Ramos (cell line): ENCODE measurements at regions not wholly inside any gene's neighbourhood (a gene's known extent, or its start where the extent isn't known, plus 50 kb on each side); places are given as distances from the start of the nearest gene placed in this dataset.

Experiments
- in situ Hi-C: fragments of 300-500 bp; cut with MboI; formaldehyde crosslinking; loops from one replicate; pipeline ENCODE4 v1.14.3; 2022; ENCODE audit warnings: low sequenced_read_pairs; ENCODE audit not compliant: unreplicated experiment

DNA sequence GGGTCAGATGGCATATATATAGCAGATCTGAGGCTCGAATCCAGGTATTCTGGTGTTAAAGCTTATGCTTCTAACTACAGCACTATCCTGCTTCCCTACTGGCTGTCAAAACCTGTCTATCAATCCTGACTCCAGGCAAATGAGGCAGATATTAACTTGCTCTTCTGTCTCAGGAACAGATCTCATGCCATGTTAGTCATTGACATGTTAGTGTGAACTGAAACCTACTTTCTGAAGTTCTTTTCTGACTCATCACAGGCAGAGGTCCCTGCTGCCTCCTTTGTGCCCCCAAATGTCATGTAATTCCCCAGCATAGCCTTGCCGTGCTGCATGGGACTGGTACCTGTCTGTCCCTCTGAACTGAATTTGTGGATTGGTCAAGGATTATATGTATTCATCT is 125.0 kb upstream of the SMAD3 start:
- in situ Hi-C loops, result loop anchor here (10.0 to 25.0 kb wide), 2 partner anchors 797 to 894 kb away; no protein-coding TSS in a partner anchor

- in situ Hi-C loops, result loop anchor here (10.0 to 25.0 kb wide), 2 partner anchors 796 to 894 kb away; no protein-coding TSS in a partner anchor
Observed at GRCh38 chr15:66941108-66941711, 124.2 kb upstream of the SMAD3 start.

GRCh38 chr15:66941791-66942190 is 123.6 kb upstream of the SMAD3 start:
- in situ Hi-C loops, result loop anchor here (10.0 to 25.0 kb wide), 2 partner anchors 796 to 893 kb away; no protein-coding TSS in a partner anchor

GRCh38 chr15:66942649-66943390 is 122.6 kb upstream of the SMAD3 start:
- in situ Hi-C loops, result loop anchor here (10.0 to 25.0 kb wide), 2 partner anchors 794 to 892 kb away; no protein-coding TSS in a partner anchor

- in situ Hi-C loops, result loop anchor here (10.0 to 25.0 kb wide), 2 partner anchors 794 to 891 kb away; no protein-coding TSS in a partner anchor
Observed at GRCh38 chr15:66943456-66944095, 121.8 kb upstream of the SMAD3 start.

DNA sequence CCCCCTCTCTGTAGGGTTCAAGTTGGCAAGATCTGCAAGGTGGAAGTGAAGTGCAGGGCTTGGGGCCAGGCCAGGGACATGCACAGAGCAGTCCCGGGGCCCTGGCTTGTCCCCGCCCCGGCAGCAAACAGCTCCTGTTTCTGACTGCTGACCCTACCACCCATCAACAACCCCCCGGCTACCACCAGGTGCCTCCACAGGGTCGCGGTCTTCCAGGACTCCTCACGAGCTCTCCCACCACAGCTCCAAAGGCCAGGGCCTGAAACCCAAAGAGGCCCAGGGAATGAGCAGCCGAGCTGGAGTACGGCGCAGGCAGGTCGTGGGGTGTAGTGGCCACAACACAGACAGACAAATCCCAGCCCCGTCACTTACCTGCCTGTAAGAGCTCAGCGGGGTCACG is 121.3 kb upstream of the SMAD3 start:
- in situ Hi-C loops, result loop anchor here (10.0 to 25.0 kb wide), 2 partner anchors 793 to 891 kb away; no protein-coding TSS in a partner anchor

DNA sequence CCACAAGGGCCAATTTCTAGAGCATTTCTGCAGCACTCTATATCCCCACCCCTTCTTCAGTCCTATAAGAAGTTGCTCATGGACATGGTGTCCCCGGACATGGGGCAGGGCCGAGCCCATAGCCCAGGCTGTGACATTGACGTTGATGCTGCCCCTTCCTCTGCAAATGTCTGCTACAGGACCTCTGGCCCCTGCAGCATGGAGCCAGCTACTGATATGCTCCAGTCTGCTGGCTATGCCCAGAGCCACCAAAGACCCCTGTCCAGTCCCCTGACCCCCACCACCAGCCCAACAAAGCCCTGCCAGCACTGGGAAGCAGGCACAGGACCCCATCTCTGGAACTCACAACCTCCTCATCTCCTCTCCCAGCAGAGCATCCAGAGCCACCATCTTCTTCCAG is 120.1 kb upstream of the SMAD3 start:
- in situ Hi-C loops, result loop anchor here (5.0 to 25.0 kb wide), 3 partner anchors 357 to 890 kb away; no protein-coding TSS in a partner anchor

- in situ Hi-C loops, result loop anchor here (5.0 to 25.0 kb wide), 3 partner anchors 356 to 889 kb away; no protein-coding TSS in a partner anchor
Observed at GRCh38 chr15:66945842-66946241, 119.6 kb upstream of the SMAD3 start.

GRCh38 chr15:66946578-66947164 is 118.7 kb upstream of the SMAD3 start:
- in situ Hi-C loops, result loop anchor here (5.0 to 25.0 kb wide), 3 partner anchors 356 to 888 kb away; no protein-coding TSS in a partner anchor

DNA sequence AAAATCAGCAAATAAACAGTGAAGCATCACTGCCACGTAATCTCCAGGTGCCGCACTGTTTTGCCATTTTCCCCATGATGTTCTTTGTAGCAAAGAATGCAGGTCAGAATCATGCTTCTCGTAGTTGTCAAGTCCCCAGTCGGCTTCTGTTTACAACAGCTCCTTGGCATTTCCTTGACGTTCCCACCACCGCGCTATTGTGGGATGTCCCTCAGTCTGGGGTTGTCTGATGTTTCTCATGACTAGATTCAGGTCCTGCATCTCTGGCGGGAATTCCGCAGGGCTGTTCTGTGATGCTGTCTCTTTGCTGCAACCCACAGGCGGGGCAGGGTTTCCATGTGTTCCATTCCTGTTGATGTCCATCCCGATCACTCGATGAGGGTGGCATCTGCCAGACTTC is 117.9 kb upstream of the SMAD3 start:
- in situ Hi-C loops, result loop anchor here (5.0 to 25.0 kb wide), 3 partner anchors 355 to 887 kb away; no protein-coding TSS in a partner anchor

DNA sequence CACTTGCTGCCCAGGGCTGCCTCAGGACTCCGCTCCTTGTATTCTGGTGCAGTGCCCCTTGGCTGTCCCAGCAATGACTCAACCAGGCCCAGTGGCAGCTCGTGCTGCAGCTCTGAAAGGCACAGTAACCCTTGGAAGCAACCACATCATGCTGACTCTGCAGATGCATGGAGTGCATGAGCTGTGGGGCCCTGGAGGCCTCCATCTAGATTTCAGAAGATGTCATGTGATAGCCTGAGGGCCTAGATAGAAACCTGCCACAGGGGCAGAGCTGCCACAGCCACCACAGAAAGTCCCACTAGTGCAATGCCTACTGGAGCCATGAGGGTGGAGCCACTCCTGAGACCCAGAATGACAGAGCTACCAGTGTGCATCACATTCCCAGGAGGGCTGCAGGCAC is 117.1 kb upstream of the SMAD3 start:
- in situ Hi-C loops, result loop anchor here (5.0 to 25.0 kb wide), 3 partner anchors 354 to 887 kb away; no protein-coding TSS in a partner anchor

DNA sequence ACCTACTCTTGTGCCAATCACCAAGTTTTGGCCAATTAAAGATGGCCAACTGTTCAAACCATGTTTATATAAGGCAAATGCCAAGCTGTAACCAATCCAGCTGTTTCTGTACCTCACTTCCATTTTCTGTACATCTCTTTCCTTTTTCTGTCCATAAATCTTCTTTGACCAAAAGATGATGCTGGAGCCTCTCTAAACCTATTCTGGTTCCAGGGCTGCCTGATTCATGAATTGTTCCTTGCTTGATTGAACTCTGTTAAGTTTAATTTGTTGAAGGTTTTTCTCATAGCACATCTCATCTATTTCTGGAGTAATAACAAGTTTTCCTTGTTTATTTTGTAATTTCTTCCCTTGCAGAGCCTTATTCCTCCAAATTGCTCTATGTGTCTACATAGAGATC is 115.3 kb upstream of the SMAD3 start:
- in situ Hi-C loops, result no loop called here

DNA sequence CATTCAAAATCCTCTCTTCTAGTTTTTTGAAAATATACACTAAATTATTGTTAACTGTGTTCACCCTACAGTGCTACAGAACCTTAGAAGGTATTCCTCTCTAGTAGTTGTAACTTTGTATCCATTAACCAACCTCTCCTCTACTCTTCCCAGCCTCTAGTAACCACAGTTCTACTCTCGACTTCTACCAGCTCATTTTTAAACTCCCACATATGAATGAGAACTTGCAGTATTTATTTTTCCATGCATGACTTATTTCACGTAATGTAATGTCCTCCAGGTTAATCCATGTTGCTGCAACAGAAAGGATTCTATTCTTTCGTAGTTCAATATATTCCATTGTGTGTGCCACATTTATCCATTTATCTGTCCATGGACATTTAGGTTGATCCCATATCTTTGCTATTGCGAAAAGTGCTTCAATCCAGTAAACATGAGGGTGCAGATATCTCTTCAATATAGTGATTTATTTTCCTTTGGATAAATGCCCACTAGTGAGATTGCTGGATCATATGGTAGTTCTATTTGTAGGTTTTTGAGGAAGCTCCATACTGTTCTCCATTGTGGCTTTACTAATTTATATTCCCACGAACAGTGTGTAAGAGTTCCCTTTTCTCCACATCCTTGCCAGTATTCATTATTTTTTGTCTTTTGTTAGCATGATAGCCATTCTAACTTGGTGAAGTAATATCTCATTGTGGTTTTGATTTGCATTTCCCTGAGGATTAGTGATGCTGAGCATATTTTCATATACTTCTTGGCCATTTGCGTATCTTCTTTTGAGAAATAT is 113.7 kb upstream of the SMAD3 start:
- in situ Hi-C loops, result no loop called here

GRCh38 chr15:66952756-66953522 is 112.5 kb upstream of the SMAD3 start:
- in situ Hi-C loops, result no loop called here

DNA sequence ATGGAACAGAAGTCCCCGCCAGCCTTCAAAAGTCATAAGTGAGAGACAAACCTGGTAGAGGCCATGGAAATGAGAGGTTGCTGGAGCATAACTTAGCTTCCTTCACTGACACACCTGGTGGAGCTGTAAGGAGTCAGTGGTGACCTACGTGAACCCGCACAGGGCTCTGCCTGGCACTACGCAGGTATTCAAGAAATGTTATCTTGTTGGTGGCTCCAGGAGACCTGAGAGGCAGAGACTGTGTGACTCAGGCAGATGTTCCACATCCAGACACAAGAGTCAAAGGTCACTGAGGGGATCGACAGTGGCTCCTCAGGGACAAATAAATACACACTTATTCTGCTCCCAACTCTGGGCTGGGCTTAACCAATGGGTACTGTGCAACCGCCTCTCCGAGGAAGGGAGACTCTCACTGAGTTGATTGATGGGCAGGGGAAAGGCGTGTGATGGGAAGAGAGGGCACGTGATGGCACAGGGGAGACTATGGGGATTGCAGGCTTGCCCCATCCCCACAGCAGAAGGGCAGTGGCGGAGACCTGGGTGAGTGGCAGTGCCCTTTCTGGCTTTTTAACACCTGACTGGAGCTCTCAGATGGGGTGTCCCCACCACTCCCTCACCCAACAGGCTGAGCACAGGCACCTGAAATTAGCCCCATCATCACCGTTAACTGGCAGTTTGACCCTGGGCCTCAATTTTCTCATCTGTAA is 111.7 kb upstream of the SMAD3 start:
- in situ Hi-C loops, result no loop called here

DNA sequence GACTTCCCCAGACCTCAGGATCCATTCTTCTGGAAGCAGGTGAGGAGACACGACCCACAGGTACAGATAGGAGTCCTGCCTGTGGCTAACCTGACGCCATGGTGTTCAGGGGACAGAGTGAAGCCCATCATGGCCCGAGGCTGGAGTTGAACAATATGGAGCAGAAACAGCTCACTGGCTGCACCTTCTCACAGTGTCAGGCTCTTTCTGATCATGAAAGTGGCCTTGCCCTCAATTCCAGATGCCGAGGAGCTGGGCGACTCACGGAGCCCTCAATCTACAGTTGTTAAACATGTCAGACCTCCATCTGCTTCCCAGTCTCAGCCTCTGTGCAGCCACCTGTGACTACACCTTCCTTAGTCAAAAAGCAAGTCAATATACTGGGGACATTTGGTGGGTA is 110.8 kb upstream of the SMAD3 start:
- in situ Hi-C loops, result no loop called here

GRCh38 chr15:66955001-66955516 is 110.3 kb upstream of the SMAD3 start:
- in situ Hi-C loops, result no loop called here
